ENCODE measurements at regions not wholly inside any gene's neighbourhood (a gene's known extent, or its start where the extent isn't known, plus 50 kb on each side); places are given as distances from the start of the nearest gene placed in this dataset.

- TF ChIP-seq CTCF (IDR thresholded peaks at IDR 0.05) (no peak), POLR2A (IDR thresholded peaks at IDR 0.05) (no peak)
These were observed 672.9 kb downstream of the HACE1 start for GRCh38 chr6:104186831-104187230.

Measured in testis (tissue), 2 donors.